Activated CD4-positive, alpha-beta T cell treated with anti-CD3 and anti-CD28 coated beads, Interleukin-2, amount 50 U/mL, for 24 hours (primary cell): ENCODE measurements at regions not wholly inside any gene's neighbourhood (a gene's known extent, or its start where the extent isn't known, plus 50 kb on each side); places are given as distances from the start of the nearest gene placed in this dataset.
"Not testable (repeated sequence)": the region's sequence is repeated elsewhere in the genome, so short reads cannot be mapped to it uniquely, and the experiment has no call there.

ENCODE experiments used
- DNase-seq, 2 donors: peaks; one replicate each; pipeline ENCODE4 v3.0.0-alpha.2; 2020; ENCODE audit warnings: low read depth in 1 of 2, low spot score in 1 of 2

DNA sequence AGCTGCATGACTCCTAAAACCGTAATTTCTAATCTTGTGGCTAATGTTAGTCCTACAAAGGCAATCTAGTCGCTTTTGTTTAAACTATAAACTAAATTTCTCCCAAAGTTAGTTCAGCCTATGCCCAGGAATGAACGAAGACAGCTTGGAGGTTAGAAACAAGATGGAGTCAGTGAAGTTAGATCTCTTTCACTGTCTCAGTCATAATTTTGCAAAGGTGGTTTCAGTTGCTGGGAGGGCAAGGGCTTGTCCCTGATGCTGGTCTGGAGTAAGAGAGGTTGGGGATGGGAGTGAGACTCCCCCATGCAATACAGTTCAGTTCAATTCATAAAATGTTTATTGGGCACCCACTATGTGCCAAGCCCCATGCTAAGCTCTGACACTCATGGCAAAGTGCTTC is 362.1 kb downstream of the TYW1 start:
- not testable (repeated sequence) for DNase-seq

- DNase-seq, result no peak
Measured at GRCh38 chr7:67359900-67360299, 363.3 kb downstream of the TYW1 start.

DNA sequence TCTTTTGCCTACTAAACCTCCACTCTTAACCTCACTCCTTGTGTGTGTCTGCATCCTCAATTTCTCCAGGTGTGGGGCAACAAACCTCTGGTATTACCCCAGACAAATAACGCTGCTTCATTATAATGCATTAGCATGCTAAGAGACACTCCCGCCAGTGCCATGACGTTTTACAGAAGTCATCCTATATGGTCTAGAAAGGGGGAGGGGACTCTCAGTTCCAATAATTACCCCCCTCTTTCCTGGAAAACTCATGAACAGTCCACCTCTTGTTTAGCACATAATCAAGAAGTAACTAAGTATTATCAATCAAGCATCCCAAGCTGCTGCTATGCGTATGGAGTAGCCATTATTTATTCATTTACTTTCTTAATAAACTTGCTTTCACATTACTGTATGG is 364.5 kb downstream of the TYW1 start:
- no peak for DNase-seq

DNA sequence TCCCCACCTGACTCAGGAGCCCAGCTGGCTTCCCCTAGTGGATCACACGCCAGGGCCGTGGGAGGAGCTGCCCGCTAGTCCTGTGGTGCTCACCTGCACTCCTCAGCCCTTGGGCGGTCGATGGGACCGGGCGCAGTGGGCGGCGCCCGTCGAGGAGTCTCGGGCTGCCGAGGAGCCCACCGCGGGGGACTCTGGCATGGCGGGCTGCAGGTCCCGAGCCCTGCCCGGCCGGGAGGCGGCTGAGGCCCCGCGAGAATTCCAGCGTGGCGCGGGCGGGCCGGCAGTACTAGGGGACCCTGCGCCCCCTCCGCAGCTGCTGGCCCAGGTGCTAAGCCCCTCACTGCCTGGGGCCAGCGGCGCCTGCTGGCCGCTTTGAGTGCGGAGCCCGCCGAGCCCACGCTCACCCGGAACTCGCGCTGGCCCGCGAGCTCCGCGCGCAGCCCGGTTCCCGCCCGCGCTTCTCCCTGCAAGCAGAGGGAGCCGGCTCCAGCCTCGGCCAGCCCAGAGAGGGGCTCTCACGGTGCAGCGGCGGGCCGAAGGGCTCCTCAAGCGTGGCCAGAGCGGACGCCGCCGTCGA is 367.9 kb downstream of the TYW1 start:
- DNase-seq, result no peak

GRCh38 chr7:67371429-67372305 is 375.0 kb downstream of the TYW1 start:
- DNase-seq, result peak; percentile 26 to 47

- not testable (repeated sequence) for DNase-seq
Measured at GRCh38 chr7:67373389-67373788, 376.8 kb downstream of the TYW1 start.

GRCh38 chr7:67375427-67375826 is 378.8 kb downstream of the TYW1 start:
- DNase-seq, result no peak

DNA sequence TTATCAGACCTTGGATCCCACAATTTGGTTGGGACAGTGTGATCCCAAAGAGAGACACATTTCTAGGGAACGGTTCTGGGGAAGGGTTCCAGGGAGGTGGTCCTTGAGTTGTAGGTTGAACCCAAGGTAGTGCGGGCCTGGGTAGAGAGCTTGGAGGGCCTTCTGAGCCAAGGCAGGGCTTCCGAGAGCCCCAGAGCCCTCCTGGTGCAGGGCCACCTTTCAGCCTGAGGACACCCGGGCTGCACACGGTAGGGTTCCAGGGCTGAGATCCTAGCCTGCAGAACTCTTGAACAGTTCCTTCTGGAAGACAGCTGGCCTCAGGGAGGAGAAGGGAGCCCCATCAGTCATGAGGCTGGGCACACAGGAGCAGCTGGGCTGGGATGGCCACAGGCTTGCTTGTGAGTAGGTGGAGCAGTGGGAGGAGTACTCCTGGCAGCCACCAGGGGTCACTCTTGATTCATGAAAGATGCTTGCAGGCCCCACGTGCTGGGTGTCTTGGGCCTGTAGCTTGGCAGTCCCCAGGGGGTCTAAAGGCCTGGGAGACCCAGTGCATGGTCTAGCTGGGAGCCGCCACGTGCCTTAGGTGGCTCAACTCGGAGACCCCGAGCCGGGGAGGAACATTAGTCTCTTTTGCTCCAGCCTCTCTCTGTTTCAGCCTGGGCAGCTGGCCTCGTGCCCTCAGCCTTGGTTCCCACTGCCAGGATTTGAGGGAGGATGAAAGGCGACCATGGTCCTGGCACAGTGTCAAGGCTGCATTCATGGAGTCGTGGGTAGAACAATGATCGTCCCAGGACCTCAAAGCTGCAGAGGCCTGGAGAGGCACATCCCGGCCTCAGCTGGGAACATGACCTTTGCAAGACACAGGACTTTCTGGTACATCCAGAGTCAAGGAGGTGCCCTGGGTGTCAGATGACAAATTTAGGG is 381.6 kb downstream of the TYW1 start:
- peak; percentile 3 to 57 for DNase-seq

DNA sequence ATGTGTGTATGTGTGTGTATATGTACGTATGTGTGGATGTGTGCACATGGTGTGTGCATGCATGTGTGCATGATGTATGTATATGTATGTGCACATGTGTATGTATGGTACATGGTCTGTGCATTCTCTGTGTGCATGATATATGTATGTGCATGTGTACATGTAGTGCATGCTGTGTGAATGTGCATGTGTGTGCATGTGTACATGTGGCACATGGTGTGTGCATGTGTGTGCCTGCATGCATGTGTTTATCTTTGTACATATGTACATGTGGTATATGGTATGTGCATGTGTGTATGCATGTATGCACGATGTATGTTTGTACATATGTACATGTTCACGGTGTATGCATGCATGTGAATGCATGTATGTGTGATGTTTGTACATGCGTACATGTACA is 383.7 kb downstream of the TYW1 start:
- no peak for DNase-seq

DNA sequence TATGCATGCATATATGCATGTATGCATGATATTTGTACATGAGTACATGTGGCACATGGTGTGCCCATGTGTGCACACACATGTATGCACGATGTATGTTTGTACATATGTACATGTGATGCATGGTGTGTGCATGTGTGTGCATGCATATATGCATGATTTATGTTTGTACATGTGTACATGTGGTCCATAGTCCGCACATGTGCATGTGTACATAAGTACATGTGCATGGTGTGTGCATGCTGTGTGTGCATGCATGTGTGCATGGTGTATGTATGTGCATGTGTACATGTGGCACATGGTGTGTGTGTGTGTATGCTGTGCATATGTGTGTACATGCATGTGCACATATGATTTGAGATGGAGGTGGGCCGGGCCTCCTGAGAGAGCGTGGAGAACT is 384.2 kb downstream of the TYW1 start:
- no peak for DNase-seq

GRCh38 chr7:67387851-67388250 is 391.2 kb downstream of the TYW1 start:
- no peak for DNase-seq

DNA sequence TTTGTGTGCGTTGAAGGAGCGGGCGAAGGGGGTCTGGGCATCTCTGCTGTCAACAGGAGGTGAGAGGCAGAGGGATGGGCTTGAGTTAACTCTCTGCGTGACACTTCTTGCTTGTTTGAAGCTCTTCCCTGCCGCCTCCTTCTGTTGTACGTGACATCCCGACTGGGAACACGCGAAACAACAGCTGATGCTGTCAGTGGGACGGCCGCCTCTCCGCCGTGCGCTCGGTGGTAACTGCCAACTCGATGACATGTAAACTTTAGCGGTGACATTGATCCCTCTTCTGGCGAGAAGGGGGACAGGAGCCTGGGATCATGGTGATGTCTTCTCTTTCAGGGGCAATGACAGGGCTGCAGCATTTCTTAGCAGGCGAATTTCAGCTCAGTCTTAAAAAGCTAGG is 394.5 kb downstream of the TYW1 start:
- DNase-seq, result no peak

GRCh38 chr7:67392596-67393438 is 396.2 kb downstream of the TYW1 start:
- no peak for DNase-seq

DNA sequence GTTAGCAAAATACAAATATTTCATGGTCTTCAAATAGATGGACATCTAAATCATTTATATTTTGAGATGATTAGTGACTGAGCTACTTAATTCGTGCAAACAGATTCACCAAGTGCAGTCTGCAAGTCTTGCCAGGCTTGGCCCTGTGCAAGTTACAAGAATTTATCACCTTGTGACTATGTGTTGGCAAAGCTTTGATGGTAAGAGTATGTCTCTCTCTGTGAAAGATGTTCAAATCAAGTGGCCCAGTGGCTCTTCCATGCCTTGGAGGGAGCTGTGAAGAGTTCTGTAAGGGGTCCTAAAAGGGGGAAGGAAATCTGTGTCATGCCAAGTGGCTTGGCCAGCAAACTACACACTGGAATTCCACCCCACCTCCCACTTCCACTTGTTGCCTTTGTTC is 397.3 kb downstream of the TYW1 start:
- no peak for DNase-seq

- DNase-seq, result no peak
Measured at GRCh38 chr7:67398916-67399315, 402.3 kb downstream of the TYW1 start.

GRCh38 chr7:67401492-67401891 is 404.9 kb downstream of the TYW1 start:
- no peak for DNase-seq

DNA sequence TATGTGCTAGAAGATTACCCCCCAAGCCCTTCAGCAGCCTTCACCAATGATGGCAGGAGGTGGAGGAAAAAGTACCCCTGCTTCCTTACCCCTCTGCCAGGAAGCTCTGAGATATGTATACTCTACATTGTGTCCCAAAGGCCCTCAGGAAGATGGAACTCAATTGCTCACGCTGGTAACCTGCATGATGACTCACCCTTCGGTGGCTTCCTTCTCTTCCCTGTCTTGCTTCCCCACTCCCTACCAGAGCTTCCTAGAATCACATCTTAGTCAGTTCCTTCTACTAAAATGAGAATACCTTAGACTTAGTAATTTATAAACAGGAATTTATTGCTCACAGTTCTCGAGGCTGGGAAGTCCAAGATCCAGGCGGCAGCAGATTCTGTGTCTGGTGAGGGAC is 405.6 kb downstream of the TYW1 start:
- no peak for DNase-seq

DNA sequence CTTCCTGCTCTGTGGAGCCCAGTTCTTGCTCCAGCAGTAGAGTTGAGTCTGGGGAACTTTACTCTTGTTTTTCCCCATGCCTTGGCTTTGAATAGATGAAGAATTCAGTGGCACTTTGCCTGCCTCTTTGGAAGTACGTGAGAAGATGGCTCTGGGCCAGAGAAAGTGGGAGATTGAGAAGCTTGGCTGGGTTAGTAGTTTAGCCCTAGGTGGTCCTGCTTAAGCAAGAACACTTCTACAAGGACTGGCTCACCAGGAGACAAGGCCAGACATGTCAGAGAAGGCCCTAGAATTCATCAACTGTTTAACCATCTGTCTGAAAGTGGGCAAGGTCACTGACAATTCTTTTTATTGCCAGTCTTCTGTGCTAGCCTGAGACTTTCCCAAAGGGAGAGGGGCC is 410.3 kb downstream of the TYW1 start:
- DNase-seq, result no peak

- no peak for DNase-seq
Measured at GRCh38 chr7:67407392-67408071, 410.9 kb downstream of the TYW1 start.

GRCh38 chr7:67408109-67408508 is 411.5 kb downstream of the TYW1 start:
- DNase-seq, result no peak
